CD14-positive monocyte (primary cell): ENCODE measurements at regions not wholly inside any gene's neighbourhood (a gene's known extent, or its start where the extent isn't known, plus 50 kb on each side); places are given as distances from the start of the nearest gene placed in this dataset.

Source experiments
- DNase-seq, 3 donors: peaks; one replicate each; pipeline ENCODE4 v3.0.0-alpha.2; 2011 to 2022
- H2AFZ ChIP-seq: 2 replicates; pipeline ENCODE4 v1.6.0; 2012; ENCODE audit warnings: mild to moderate bottlenecking, low read depth, low read length, inconsistent platforms; ENCODE audit not compliant: insufficient read depth, poor library complexity, severe bottlenecking
- H3K27ac ChIP-seq, 2 donors: 1 replicate in 1 of 2; 2 replicates in 1 of 2; pipeline ENCODE4 v1.5.1; 2012 to 2013; ENCODE audit warnings: low read length in 2 of 2, control low read depth in 1 of 2, inconsistent platforms in 1 of 2, low read depth in 1 of 2, mild to moderate bottlenecking in 1 of 2
- H3K27me3 ChIP-seq, 2 donors: one replicate each; pipeline versions ENCODE4 v1.6.0 to v1.6.1; 2011 to 2013; ENCODE audit warnings: low read length in 2 of 2; ENCODE audit not compliant: control insufficient read depth in 2 of 2, insufficient read depth in 2 of 2
- H3K36me3 ChIP-seq, 2 donors: replicated peaks in 1 of 2; 1 replicate in 1 of 2; 2 replicates in 1 of 2; pipeline versions ENCODE4 v1.5.1 to v1.6.1; 2012 to 2013; ENCODE audit warnings: low read length in 2 of 2, control low read depth in 1 of 2, inconsistent platforms in 1 of 2, mild to moderate bottlenecking in 1 of 2; ENCODE audit not compliant: insufficient read depth in 2 of 2, control insufficient read depth in 1 of 2
- H3K4me1 ChIP-seq, 2 donors: 1 replicate in 1 of 2; 2 replicates in 1 of 2; pipeline versions ENCODE4 v1.5.1 to v1.6.1; 2012 to 2013; ENCODE audit warnings: low read length in 2 of 2, control low read depth in 1 of 2, inconsistent platforms in 1 of 2, mild to moderate bottlenecking in 1 of 2, moderate library complexity in 1 of 2; ENCODE audit not compliant: insufficient read depth in 2 of 2, control insufficient read depth in 1 of 2
- H3K4me2 ChIP-seq: replicated peaks from 2 replicates; pipeline ENCODE3; 2012; ENCODE audit warnings: low read length, moderate library complexity, mild to moderate bottlenecking; ENCODE audit not compliant: poor library complexity, severe bottlenecking; ENCODE audit errors: extremely low read depth
- H3K4me3 ChIP-seq, 3 experiments: fragments of 200-600 bp in 1 of 3; sonication (generic) in 1 of 3; replicated peaks in 1 of 3; 1 replicate in 2 of 3; 2 replicates in 1 of 3; pipeline ENCODE4 v1.5.1; 2011 to 2013; ENCODE audit warnings: low read length in 3 of 3, mild to moderate bottlenecking in 3 of 3, control low read depth in 2 of 3, low read depth in 2 of 3, inconsistent platforms in 1 of 3, moderate library complexity in 1 of 3
- H3K79me2 ChIP-seq: 2 replicates; pipeline ENCODE4 v1.6.0; 2012; ENCODE audit warnings: mild to moderate bottlenecking, control low read depth, inconsistent platforms, low read length, moderate library complexity; ENCODE audit not compliant: insufficient read depth
- H3K9ac ChIP-seq: 2 replicates; pipeline ENCODE4 v1.6.0; 2017; ENCODE audit warnings: low read length, mild to moderate bottlenecking; ENCODE audit not compliant: insufficient read depth, poor library complexity, severe bottlenecking
- H3K9me3 ChIP-seq, 2 donors: replicated peaks in 1 of 2; 1 replicate in 1 of 2; 2 replicates in 1 of 2; pipeline versions ENCODE4 v1.5.1 to v1.6.1; 2012 to 2013; ENCODE audit warnings: low read length in 2 of 2, control low read depth in 1 of 2; ENCODE audit not compliant: control insufficient read depth in 1 of 2, insufficient read depth in 1 of 2
- H4K20me1 ChIP-seq: 2 replicates; pipeline ENCODE4 v1.6.0; 2012; ENCODE audit warnings: mild to moderate bottlenecking, low read length, control low read depth, moderate library complexity; ENCODE audit not compliant: insufficient read depth
- H3K27ac Mint-ChIP-seq, 7 donors: one replicate each; pipeline ENCODE4 v1.8.0; 2020; ENCODE audit warnings: mild to moderate bottlenecking in 7 of 7, mixed read lengths in 7 of 7, moderate library complexity in 6 of 7, inconsistent platforms in 2 of 7
- H3K27me3 Mint-ChIP-seq, 3 donors: one replicate each; pipeline ENCODE4 v1.8.0; 2021 to 2022; ENCODE audit warnings: low read depth in 3 of 3, mild to moderate bottlenecking in 3 of 3, mixed read lengths in 3 of 3, moderate library complexity in 3 of 3, inconsistent platforms in 1 of 3
- H3K36me3 Mint-ChIP-seq, 2 donors: one replicate each; pipeline ENCODE4 v1.8.0; 2020; ENCODE audit warnings: mixed read lengths in 2 of 2, inconsistent platforms in 1 of 2, mild to moderate bottlenecking in 1 of 2
- H3K4me1 Mint-ChIP-seq: one replicate; pipeline ENCODE4 v1.8.0; 2020; ENCODE audit warnings: mild to moderate bottlenecking, mixed read lengths
- H3K4me3 Mint-ChIP-seq, 2 donors: one replicate each; pipeline ENCODE4 v1.8.0; 2020; ENCODE audit warnings: mild to moderate bottlenecking in 2 of 2, mixed read lengths in 2 of 2, moderate library complexity in 1 of 2
- H3K9me3 Mint-ChIP-seq, 7 donors: one replicate each; pipeline ENCODE4 v1.8.0; 2020 to 2022; ENCODE audit warnings: mixed read lengths in 7 of 7, mild to moderate bottlenecking in 6 of 7, moderate library complexity in 6 of 7, inconsistent platforms in 2 of 7
- CTCF ChIP-seq: fragments of 200-600 bp; IDR thresholded peaks from one replicate; pipeline ENCODE4 v1.8.0; 2022; ENCODE audit warnings: antibody characterized with exemption, mild to moderate bottlenecking
- WGBS: methylation state at CpG from one replicate; pipeline ENCODE4 v1.1.5; 2013; ENCODE audit warnings: missing lambda C conversion rate; ENCODE audit not compliant: insufficient coverage; 5-methylcytosine and 5-hydroxymethylcytosine counted together
- intact Hi-C, 2 donors: fragments of 100-400 bp; cut with micrococcal nuclease; formaldehyde crosslinking; loops; one replicate each; pipeline versions ENCODE4 v1.15.0 to v1.15.1; 2023

GRCh38 chr5:119301210-119301609, 54.6 kb upstream of the TNFAIP8 start:
- peaks cover 70% of the 10 kb centered on the region for H3K4me1 Mint-ChIP-seq
- H3K27me3 ChIP-seq: no peaks in the 10 kb centered on the region
- peaks cover 0 to 2% (median 0%) of the 10 kb centered on the region in 3 donors for H3K27me3 Mint-ChIP-seq
- 100% methylated on average over 1 of the region's 2 CpGs for WGBS
- no peaks in the 10 kb centered on the region for H3K36me3 ChIP-seq
- no peak overlapping the region for H3K9ac ChIP-seq
- H3K27ac ChIP-seq: peak overlapping the region in 1 of 2 donors; percentile 26
- no peak overlapping the region for H3K4me3 Mint-ChIP-seq
- H4K20me1 ChIP-seq: peaks cover 59% of the 10 kb centered on the region
- DNase-seq: no peak
- no peaks in the 10 kb centered on the region for H3K9me3 ChIP-seq
- peaks cover 31 to 57% of the 10 kb centered on the region in 2 donors for H3K4me1 ChIP-seq
- peaks cover 74% of the 10 kb centered on the region for H3K79me2 ChIP-seq
- H3K9me3 Mint-ChIP-seq: no peaks in the 10 kb centered on the region
- no peak overlapping the region for H3K4me2 ChIP-seq
- peak overlapping the region in 2 of 7 donors; percentile 16 to 17 for H3K27ac Mint-ChIP-seq
- TF ChIP-seq CTCF: no peak
- intact Hi-C loops: no loop called here
- no peak overlapping the region for H2AFZ ChIP-seq
- peaks cover 2 to 11% of the 10 kb centered on the region in 2 donors for H3K36me3 Mint-ChIP-seq
- no peak overlapping the region for H3K4me3 ChIP-seq

- TF ChIP-seq CTCF: no peak
- peaks cover 66% of the 10 kb centered on the region for H4K20me1 ChIP-seq
- H3K27ac Mint-ChIP-seq: peak overlapping the region in 1 of 7 donors; percentile 49
- H3K9ac ChIP-seq: no peak overlapping the region
- H3K27me3 Mint-ChIP-seq: peaks cover 0 to 2% (median 0%) of the 10 kb centered on the region in 3 donors
- intact Hi-C loops: no loop called here
- no peak for DNase-seq
- no peak overlapping the region for H3K4me2 ChIP-seq
- no peaks in the 10 kb centered on the region for H3K9me3 ChIP-seq
- H3K4me1 ChIP-seq: peaks cover 31 to 64% of the 10 kb centered on the region in 2 donors
- H3K79me2 ChIP-seq: peaks cover 81% of the 10 kb centered on the region
- no peaks in the 10 kb centered on the region for H3K36me3 ChIP-seq
- no peak overlapping the region for H3K4me3 Mint-ChIP-seq
- peaks cover 73% of the 10 kb centered on the region for H3K4me1 Mint-ChIP-seq
- H3K27ac ChIP-seq: peak overlapping the region in 1 of 2 donors; percentile 26
- no peak overlapping the region for H2AFZ ChIP-seq
- H3K27me3 ChIP-seq: no peaks in the 10 kb centered on the region
- H3K36me3 Mint-ChIP-seq: peaks cover 2 to 13% of the 10 kb centered on the region in 2 donors
- no peak overlapping the region for H3K4me3 ChIP-seq
- no peaks in the 10 kb centered on the region for H3K9me3 Mint-ChIP-seq
These were observed 53.9 kb upstream of the TNFAIP8 start for GRCh38 chr5:119301906-119302305.
